ENCODE measurements at regions not wholly inside any gene's neighbourhood (a gene's known extent, or its start where the extent isn't known, plus 50 kb on each side); places are given as distances from the start of the nearest gene placed in this dataset.

- Histone ChIP-seq H3K27me3 (ENCODE audit: control insufficient read depth in 3 of 3, insufficient read depth in 3 of 3, low read length in 3 of 3) (no peaks in the 10 kb centered on the region), H3K4me3 (ENCODE audit: low read length in 3 of 3) (no peak overlapping the region), H3K9me3 (ENCODE audit: control insufficient read depth in 3 of 3, low read length in 3 of 3) (no peaks in the 10 kb centered on the region), H3K4me1 (ENCODE audit: control insufficient read depth in 3 of 3, insufficient read depth in 3 of 3, low read length in 3 of 3) (no peaks in the 10 kb centered on the region), H3K9ac (ENCODE audit: low read depth in 1 of 3, low read length in 3 of 3) (no peak overlapping the region), H3K27ac (ENCODE audit: low read depth, low read length) (no peak overlapping the region), H3K36me3 (ENCODE audit: control insufficient read depth in 3 of 3, insufficient read depth in 3 of 3, low read length in 3 of 3) (no peaks in the 10 kb centered on the region)
These were observed 83.9 kb downstream of the ADAMTS1 start for GRCh38 chr21:26761174-26761915.

- H3K4me3 ChIP-seq (ENCODE audit: low read length in 3 of 3), result no peak overlapping the region
- no peaks in the 10 kb centered on the region for H3K4me1 ChIP-seq (ENCODE audit: control insufficient read depth in 3 of 3, insufficient read depth in 3 of 3, low read length in 3 of 3)
- H3K27ac ChIP-seq (ENCODE audit: low read depth, low read length), result no peak overlapping the region
- no peak overlapping the region for H3K9ac ChIP-seq (ENCODE audit: low read depth in 1 of 3, low read length in 3 of 3)
- no peaks in the 10 kb centered on the region for H3K36me3 ChIP-seq (ENCODE audit: control insufficient read depth in 3 of 3, insufficient read depth in 3 of 3, low read length in 3 of 3)
- no peaks in the 10 kb centered on the region for H3K9me3 ChIP-seq (ENCODE audit: control insufficient read depth in 3 of 3, low read length in 3 of 3)
- H3K27me3 ChIP-seq (ENCODE audit: control insufficient read depth in 3 of 3, insufficient read depth in 3 of 3, low read length in 3 of 3), result no peaks in the 10 kb centered on the region
These were observed 85.5 kb downstream of the ADAMTS1 start for GRCh38 chr21:26759731-26760130.

- H3K4me3 ChIP-seq (ENCODE audit: low read length in 3 of 3), result no peak overlapping the region
- no peak overlapping the region for H3K27ac ChIP-seq (ENCODE audit: low read depth, low read length)
- no peaks in the 10 kb centered on the region for H3K4me1 ChIP-seq (ENCODE audit: control insufficient read depth in 3 of 3, insufficient read depth in 3 of 3, low read length in 3 of 3)
These were observed 86.9 kb downstream of the ADAMTS1 start for GRCh38 chr21:26758083-26758880.

GRCh38 chr21:26756491-26757159, 88.6 kb downstream of the ADAMTS1 start:
- H3K27ac ChIP-seq (ENCODE audit: low read depth, low read length), result no peak overlapping the region
- no peaks in the 10 kb centered on the region for H3K4me1 ChIP-seq (ENCODE audit: control insufficient read depth in 3 of 3, insufficient read depth in 3 of 3, low read length in 3 of 3)
- H3K4me3 ChIP-seq (ENCODE audit: low read length in 3 of 3), result no peak overlapping the region
- no peaks in the 10 kb centered on the region for H3K36me3 ChIP-seq (ENCODE audit: control insufficient read depth in 3 of 3, insufficient read depth in 3 of 3, low read length in 3 of 3)
- no peak overlapping the region for H3K9ac ChIP-seq (ENCODE audit: low read depth in 1 of 3, low read length in 3 of 3)
- H3K27me3 ChIP-seq (ENCODE audit: control insufficient read depth in 3 of 3, insufficient read depth in 3 of 3, low read length in 3 of 3), result no peaks in the 10 kb centered on the region
- H3K9me3 ChIP-seq (ENCODE audit: control insufficient read depth in 3 of 3, low read length in 3 of 3), result no peaks in the 10 kb centered on the region

More at GRCh38 chr21:26758083-26758880, 86.9 kb downstream of the ADAMTS1 start:
- H3K27me3 ChIP-seq (ENCODE audit: control insufficient read depth in 3 of 3, insufficient read depth in 3 of 3, low read length in 3 of 3), result no peaks in the 10 kb centered on the region
- H3K9ac ChIP-seq (ENCODE audit: low read depth in 1 of 3, low read length in 3 of 3), result no peak overlapping the region
- no peaks in the 10 kb centered on the region for H3K9me3 ChIP-seq (ENCODE audit: control insufficient read depth in 3 of 3, low read length in 3 of 3)
- no peaks in the 10 kb centered on the region for H3K36me3 ChIP-seq (ENCODE audit: control insufficient read depth in 3 of 3, insufficient read depth in 3 of 3, low read length in 3 of 3)

- Histone ChIP-seq H3K9ac (ENCODE audit: low read depth in 1 of 3, low read length in 3 of 3) (no peak overlapping the region), H3K9me3 (ENCODE audit: control insufficient read depth in 3 of 3, low read length in 3 of 3) (no peaks in the 10 kb centered on the region), H3K27me3 (ENCODE audit: control insufficient read depth in 3 of 3, insufficient read depth in 3 of 3, low read length in 3 of 3) (no peaks in the 10 kb centered on the region), H3K4me1 (ENCODE audit: control insufficient read depth in 3 of 3, insufficient read depth in 3 of 3, low read length in 3 of 3) (no peaks in the 10 kb centered on the region), H3K36me3 (ENCODE audit: control insufficient read depth in 3 of 3, insufficient read depth in 3 of 3, low read length in 3 of 3) (no peaks in the 10 kb centered on the region), H3K27ac (ENCODE audit: low read depth, low read length) (no peak overlapping the region), H3K4me3 (ENCODE audit: low read length in 3 of 3) (no peak overlapping the region)
These were observed 90.4 kb downstream of the ADAMTS1 start for GRCh38 chr21:26754853-26755252.

GRCh38 chr21:26753822-26754221, 91.4 kb downstream of the ADAMTS1 start:
- H3K36me3 ChIP-seq (ENCODE audit: control insufficient read depth in 3 of 3, insufficient read depth in 3 of 3, low read length in 3 of 3), result no peaks in the 10 kb centered on the region

GRCh38 chr21:26752849-26753248, 92.4 kb downstream of the ADAMTS1 start:
- Histone ChIP-seq H3K27me3 (ENCODE audit: control insufficient read depth in 3 of 3, insufficient read depth in 3 of 3, low read length in 3 of 3) (no peaks in the 10 kb centered on the region), H3K4me1 (ENCODE audit: control insufficient read depth in 3 of 3, insufficient read depth in 3 of 3, low read length in 3 of 3) (no peaks in the 10 kb centered on the region), H3K9me3 (ENCODE audit: control insufficient read depth in 3 of 3, low read length in 3 of 3) (no peaks in the 10 kb centered on the region), H3K27ac (ENCODE audit: low read depth, low read length) (no peak overlapping the region), H3K4me3 (ENCODE audit: low read length in 3 of 3) (no peak overlapping the region), H3K36me3 (ENCODE audit: control insufficient read depth in 3 of 3, insufficient read depth in 3 of 3, low read length in 3 of 3) (no peaks in the 10 kb centered on the region), H3K9ac (ENCODE audit: low read depth in 1 of 3, low read length in 3 of 3) (no peak overlapping the region)

More at GRCh38 chr21:26753822-26754221, 91.4 kb downstream of the ADAMTS1 start:
- Histone ChIP-seq H3K9ac (ENCODE audit: low read depth in 1 of 3, low read length in 3 of 3) (no peak overlapping the region), H3K4me3 (ENCODE audit: low read length in 3 of 3) (no peak overlapping the region), H3K4me1 (ENCODE audit: control insufficient read depth in 3 of 3, insufficient read depth in 3 of 3, low read length in 3 of 3) (no peaks in the 10 kb centered on the region), H3K27ac (ENCODE audit: low read depth, low read length) (no peak overlapping the region), H3K27me3 (ENCODE audit: control insufficient read depth in 3 of 3, insufficient read depth in 3 of 3, low read length in 3 of 3) (no peaks in the 10 kb centered on the region), H3K9me3 (ENCODE audit: control insufficient read depth in 3 of 3, low read length in 3 of 3) (no peaks in the 10 kb centered on the region)

GRCh38 chr21:26751305-26751704, 93.9 kb downstream of the ADAMTS1 start:
- no peaks in the 10 kb centered on the region for H3K4me1 ChIP-seq (ENCODE audit: control insufficient read depth in 3 of 3, insufficient read depth in 3 of 3, low read length in 3 of 3)
- H3K36me3 ChIP-seq (ENCODE audit: control insufficient read depth in 3 of 3, insufficient read depth in 3 of 3, low read length in 3 of 3), result no peaks in the 10 kb centered on the region
- no peaks in the 10 kb centered on the region for H3K27me3 ChIP-seq (ENCODE audit: control insufficient read depth in 3 of 3, insufficient read depth in 3 of 3, low read length in 3 of 3)
- no peak overlapping the region for H3K4me3 ChIP-seq (ENCODE audit: low read length in 3 of 3)
- H3K9ac ChIP-seq (ENCODE audit: low read depth in 1 of 3, low read length in 3 of 3), result no peak overlapping the region
- H3K9me3 ChIP-seq (ENCODE audit: control insufficient read depth in 3 of 3, low read length in 3 of 3), result no peaks in the 10 kb centered on the region
- H3K27ac ChIP-seq (ENCODE audit: low read depth, low read length), result no peak overlapping the region

- no peak overlapping the region for H3K9ac ChIP-seq (ENCODE audit: low read depth in 1 of 3, low read length in 3 of 3)
- no peaks in the 10 kb centered on the region for H3K9me3 ChIP-seq (ENCODE audit: control insufficient read depth in 3 of 3, low read length in 3 of 3)
- H3K4me1 ChIP-seq (ENCODE audit: control insufficient read depth in 3 of 3, insufficient read depth in 3 of 3, low read length in 3 of 3), result no peaks in the 10 kb centered on the region
- no peak overlapping the region for H3K4me3 ChIP-seq (ENCODE audit: low read length in 3 of 3)
- no peaks in the 10 kb centered on the region for H3K27me3 ChIP-seq (ENCODE audit: control insufficient read depth in 3 of 3, insufficient read depth in 3 of 3, low read length in 3 of 3)
- H3K36me3 ChIP-seq (ENCODE audit: control insufficient read depth in 3 of 3, insufficient read depth in 3 of 3, low read length in 3 of 3), result no peaks in the 10 kb centered on the region
- H3K27ac ChIP-seq (ENCODE audit: low read depth, low read length), result no peak overlapping the region
These were observed 97.1 kb downstream of the ADAMTS1 start for GRCh38 chr21:26748066-26748465.

- no peak overlapping the region for H3K27ac ChIP-seq (ENCODE audit: low read depth, low read length)
- no peak overlapping the region for H3K9ac ChIP-seq (ENCODE audit: low read depth in 1 of 3, low read length in 3 of 3)
- no peaks in the 10 kb centered on the region for H3K36me3 ChIP-seq (ENCODE audit: control insufficient read depth in 3 of 3, insufficient read depth in 3 of 3, low read length in 3 of 3)
- H3K4me1 ChIP-seq (ENCODE audit: control insufficient read depth in 3 of 3, insufficient read depth in 3 of 3, low read length in 3 of 3), result no peaks in the 10 kb centered on the region
- no peaks in the 10 kb centered on the region for H3K27me3 ChIP-seq (ENCODE audit: control insufficient read depth in 3 of 3, insufficient read depth in 3 of 3, low read length in 3 of 3)
- no peaks in the 10 kb centered on the region for H3K9me3 ChIP-seq (ENCODE audit: control insufficient read depth in 3 of 3, low read length in 3 of 3)
- no peak overlapping the region for H3K4me3 ChIP-seq (ENCODE audit: low read length in 3 of 3)
These were observed 98.0 kb downstream of the ADAMTS1 start for GRCh38 chr21:26747216-26747615.
